HL-60/S4 treated with retinoic acid at 250 ng/mL for 4 days and 3 days (cell line): ENCODE measurements at regions not wholly inside any gene's neighbourhood (a gene's known extent, or its start where the extent isn't known, plus 50 kb on each side); places are given as distances from the start of the nearest gene placed in this dataset.

Experiments
- in situ Hi-C: fragments of 300-500 bp; cut with MboI; formaldehyde crosslinking; loops from 2 replicates; pipeline ENCODE4 v1.7.0; 2022; ENCODE audit warnings: low sequenced_read_pairs

GRCh38 chr5:158644301-158644700 is 455.4 kb downstream of the EBF1 start:
- in situ Hi-C loops, result no loop called here

- in situ Hi-C loops, result no loop called here
Observed at GRCh38 chr5:158643840-158644239, 455.9 kb downstream of the EBF1 start.

- in situ Hi-C loops, result no loop called here
Observed at GRCh38 chr5:158642879-158643278, 456.8 kb downstream of the EBF1 start.

GRCh38 chr5:158641016-158641415 is 458.7 kb downstream of the EBF1 start:
- in situ Hi-C loops, result no loop called here

GRCh38 chr5:158640593-158640980 is 459.1 kb downstream of the EBF1 start:
- in situ Hi-C loops, result no loop called here

GRCh38 chr5:158639881-158640592 is 459.7 kb downstream of the EBF1 start:
- in situ Hi-C loops, result no loop called here

GRCh38 chr5:158638396-158638795 is 461.3 kb downstream of the EBF1 start:
- in situ Hi-C loops, result no loop called here

GRCh38 chr5:158637039-158637438 is 462.7 kb downstream of the EBF1 start:
- in situ Hi-C loops, result no loop called here

GRCh38 chr5:158635565-158635964 is 464.2 kb downstream of the EBF1 start:
- in situ Hi-C loops, result no loop called here

GRCh38 chr5:158634714-158635113 is 465.0 kb downstream of the EBF1 start:
- in situ Hi-C loops, result no loop called here

GRCh38 chr5:158629591-158630312 is 470.0 kb downstream of the EBF1 start:
- in situ Hi-C loops, result no loop called here

- in situ Hi-C loops, result no loop called here
Observed at GRCh38 chr5:158626718-158627117, 473.0 kb downstream of the EBF1 start.

GRCh38 chr5:158623971-158624370 is 475.7 kb downstream of the EBF1 start:
- in situ Hi-C loops, result no loop called here

- in situ Hi-C loops, result no loop called here
Observed at GRCh38 chr5:158621391-158621790, 478.3 kb downstream of the EBF1 start.

GRCh38 chr5:158619083-158619788 is 480.5 kb downstream of the EBF1 start:
- in situ Hi-C loops, result no loop called here

GRCh38 chr5:158618256-158618655 is 481.5 kb downstream of the EBF1 start:
- in situ Hi-C loops, result no loop called here

- in situ Hi-C loops, result no loop called here
Observed at GRCh38 chr5:158616707-158617106, 483.0 kb downstream of the EBF1 start.

- in situ Hi-C loops, result no loop called here
Observed at GRCh38 chr5:158614951-158615350, 484.8 kb downstream of the EBF1 start.

- in situ Hi-C loops, result no loop called here
Observed at GRCh38 chr5:158611581-158611980, 488.1 kb downstream of the EBF1 start.

GRCh38 chr5:158610051-158610415 is 489.7 kb downstream of the EBF1 start:
- in situ Hi-C loops, result no loop called here

GRCh38 chr5:158609333-158610050 is 490.2 kb downstream of the EBF1 start:
- in situ Hi-C loops, result no loop called here
